Cardiac muscle cell (in vitro differentiated cells and primary cell): ENCODE measurements at regions not wholly inside any gene's neighbourhood (a gene's known extent, or its start where the extent isn't known, plus 50 kb on each side); places are given as distances from the start of the nearest gene placed in this dataset.

Experiments
- DNase-seq, 2 donors: peaks; one replicate each; pipeline versions ENCODE4 v3.0.0 to v3.0.0-alpha.2; 2010 to 2017; ENCODE audit warnings: low read depth in 1 of 2, low spot score in 1 of 2
- H3K27ac ChIP-seq: fragments of 200-600 bp; sonication (generic); 2 replicates; pipeline ENCODE4 v1.5.1; 2016
- H3K27me3 ChIP-seq: fragments of 200-600 bp; sonication (generic); 2 replicates; pipeline ENCODE4 v1.6.0; 2016; ENCODE audit warnings: control low read depth
- H3K36me3 ChIP-seq: fragments of 200-600 bp; sonication (generic); 2 replicates; pipeline ENCODE4 v1.5.1; 2016; ENCODE audit warnings: control low read depth
- H3K4me1 ChIP-seq: fragments of 200-600 bp; sonication (generic); 2 replicates; pipeline ENCODE4 v1.8.1; 2017; ENCODE audit warnings: low read depth, mild to moderate bottlenecking, mixed run types
- H3K4me3 ChIP-seq: fragments of 200-600 bp; sonication (generic); 2 replicates; pipeline ENCODE4 v1.5.1; 2016; ENCODE audit warnings: mild to moderate bottlenecking
- H3K9me3 ChIP-seq: fragments of 200-600 bp; sonication (generic); 2 replicates; pipeline ENCODE4 v1.5.1; 2017; ENCODE audit warnings: low read depth, mild to moderate bottlenecking, control low read depth
- TF ChIP-seq, protein P1 (sequence below): IDR thresholded peaks from 2 replicates; pipeline ENCODE4 v1.5.1; 2012; ENCODE audit warnings: low read depth, mild to moderate bottlenecking, low read length

DNA sequence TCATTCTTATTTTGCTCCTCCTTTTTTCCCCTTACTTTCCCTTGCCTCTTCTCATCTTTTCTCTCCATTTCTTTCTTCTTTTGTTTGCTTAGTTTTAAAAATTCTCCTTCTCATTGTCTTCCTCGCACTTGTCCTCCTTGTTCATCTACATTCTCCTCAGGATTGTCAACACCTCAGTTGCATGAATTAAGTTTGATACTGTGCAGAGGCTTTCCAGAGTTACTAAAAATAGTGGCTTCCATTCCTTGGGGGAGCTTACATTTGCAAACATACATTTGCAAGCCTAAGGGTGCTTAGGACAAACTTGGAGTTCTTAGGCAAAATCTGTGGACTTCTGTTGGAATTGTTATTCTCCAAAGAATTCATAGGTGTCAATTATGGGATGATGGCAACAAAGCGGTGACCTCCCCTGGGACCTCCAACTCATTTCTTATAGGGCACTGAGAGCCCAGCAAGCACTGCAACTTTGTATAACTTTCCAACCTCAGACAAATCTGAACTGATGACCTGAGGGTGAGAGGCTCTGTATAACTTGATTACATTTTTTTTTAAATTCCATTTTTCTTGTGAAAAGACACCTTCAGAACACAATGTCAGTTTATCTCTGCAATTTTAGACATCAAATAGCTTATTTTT is 371.4 kb downstream of the TMEM38B start:
- no peaks in the 10 kb centered on the region for H3K9me3 ChIP-seq
- peak in 1 of 2 donors; percentile 87 for DNase-seq
- TF ChIP-seq, protein P1, sequence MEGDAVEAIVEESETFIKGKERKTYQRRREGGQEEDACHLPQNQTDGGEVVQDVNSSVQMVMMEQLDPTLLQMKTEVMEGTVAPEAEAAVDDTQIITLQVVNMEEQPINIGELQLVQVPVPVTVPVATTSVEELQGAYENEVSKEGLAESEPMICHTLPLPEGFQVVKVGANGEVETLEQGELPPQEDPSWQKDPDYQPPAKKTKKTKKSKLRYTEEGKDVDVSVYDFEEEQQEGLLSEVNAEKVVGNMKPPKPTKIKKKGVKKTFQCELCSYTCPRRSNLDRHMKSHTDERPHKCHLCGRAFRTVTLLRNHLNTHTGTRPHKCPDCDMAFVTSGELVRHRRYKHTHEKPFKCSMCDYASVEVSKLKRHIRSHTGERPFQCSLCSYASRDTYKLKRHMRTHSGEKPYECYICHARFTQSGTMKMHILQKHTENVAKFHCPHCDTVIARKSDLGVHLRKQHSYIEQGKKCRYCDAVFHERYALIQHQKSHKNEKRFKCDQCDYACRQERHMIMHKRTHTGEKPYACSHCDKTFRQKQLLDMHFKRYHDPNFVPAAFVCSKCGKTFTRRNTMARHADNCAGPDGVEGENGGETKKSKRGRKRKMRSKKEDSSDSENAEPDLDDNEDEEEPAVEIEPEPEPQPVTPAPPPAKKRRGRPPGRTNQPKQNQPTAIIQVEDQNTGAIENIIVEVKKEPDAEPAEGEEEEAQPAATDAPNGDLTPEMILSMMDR = no peak
- peak overlapping the region; percentile 92 for H3K27ac ChIP-seq
- no peak overlapping the region for H3K4me3 ChIP-seq
- peaks cover 50% of the 10 kb centered on the region for H3K4me1 ChIP-seq
- H3K36me3 ChIP-seq = no peaks in the 10 kb centered on the region
- H3K27me3 ChIP-seq = no peaks in the 10 kb centered on the region

DNA sequence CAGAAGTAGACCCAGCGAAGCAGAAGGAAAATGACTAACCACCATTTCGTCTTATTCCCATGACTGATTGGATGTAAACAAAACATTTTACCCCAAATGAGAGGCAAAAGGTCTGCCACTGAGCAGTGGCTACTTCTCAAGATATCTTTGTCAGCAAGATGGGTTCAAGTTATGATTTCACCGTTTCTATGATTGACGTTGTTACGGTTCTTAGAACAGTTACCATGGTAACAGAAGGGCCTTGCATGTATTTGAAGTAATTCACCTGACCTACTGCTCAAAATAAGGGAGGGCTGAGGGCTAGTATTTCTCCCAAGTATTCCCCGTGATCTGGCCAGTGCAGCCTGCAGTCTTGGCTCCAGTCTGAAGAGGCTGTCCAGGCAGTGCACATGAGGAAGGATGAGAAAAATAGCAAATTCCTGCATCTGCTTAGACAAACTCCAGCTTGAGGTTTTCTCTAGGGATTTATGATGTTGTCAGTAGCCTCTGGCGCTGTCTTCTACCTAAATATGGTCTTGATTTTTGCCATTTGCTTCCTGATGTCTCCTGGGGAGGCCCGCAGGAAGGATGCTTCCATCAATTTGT is 372.7 kb downstream of the TMEM38B start:
- Histone ChIP-seq H3K4me3 (no peak overlapping the region), H3K27ac (peak overlapping the region; percentile 92), H3K36me3 (no peaks in the 10 kb centered on the region), H3K4me1 (peaks cover 61% of the 10 kb centered on the region), H3K9me3 (no peaks in the 10 kb centered on the region), H3K27me3 (no peaks in the 10 kb centered on the region)
- DNase-seq = no peak
- TF ChIP-seq, protein P1 = no peak

DNA sequence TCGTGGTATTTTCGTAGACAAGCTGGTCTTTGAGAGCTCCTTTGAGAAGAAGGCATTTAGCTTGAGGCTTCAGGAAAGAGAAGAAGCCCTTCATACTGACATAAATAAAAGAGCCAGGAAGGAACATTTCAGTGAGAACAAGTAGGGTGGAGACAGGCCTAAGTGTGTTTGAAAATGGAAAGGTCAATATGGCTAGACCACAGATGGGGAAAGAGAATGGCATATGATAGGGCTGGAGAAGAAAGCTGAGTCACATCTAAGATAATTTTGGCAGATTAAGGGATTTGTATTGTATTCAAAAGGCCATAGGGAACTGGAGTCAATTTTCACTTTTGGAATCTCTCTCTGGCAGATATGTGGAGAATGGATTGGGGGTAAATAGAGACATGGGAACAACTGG is 374.9 kb downstream of the TMEM38B start:
- Histone ChIP-seq H3K4me1 (peaks cover 80% of the 10 kb centered on the region), H3K36me3 (no peaks in the 10 kb centered on the region), H3K27me3 (no peaks in the 10 kb centered on the region), H3K27ac (peak overlapping the region; percentile 89), H3K4me3 (no peak overlapping the region), H3K9me3 (no peaks in the 10 kb centered on the region)
- DNase-seq = no peak
- TF ChIP-seq, protein P1 = no peak

DNA sequence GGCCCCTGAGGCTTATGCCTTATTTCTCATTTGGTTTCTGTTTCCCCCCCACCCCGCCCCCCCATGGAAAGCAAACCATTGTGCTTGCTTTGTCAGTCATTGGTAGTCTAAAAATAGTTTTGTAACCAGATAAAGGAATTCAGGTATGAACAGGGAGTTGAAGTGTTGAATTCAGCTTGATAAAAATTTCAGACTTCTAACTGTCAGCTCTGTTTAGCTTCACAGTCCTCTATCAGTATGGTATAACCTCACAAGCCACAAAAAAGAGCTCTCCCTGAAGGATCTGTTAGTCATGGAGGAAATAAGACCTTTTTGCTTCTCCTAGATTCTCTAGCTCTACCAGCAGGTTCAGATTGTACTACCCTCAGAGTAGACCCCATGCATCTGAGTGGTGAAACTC is 378.1 kb downstream of the TMEM38B start:
- DNase-seq = peak in 1 of 2 donors; percentile 64
- TF ChIP-seq, protein P1 = no peak
- no peaks in the 10 kb centered on the region for H3K36me3 ChIP-seq

DNA sequence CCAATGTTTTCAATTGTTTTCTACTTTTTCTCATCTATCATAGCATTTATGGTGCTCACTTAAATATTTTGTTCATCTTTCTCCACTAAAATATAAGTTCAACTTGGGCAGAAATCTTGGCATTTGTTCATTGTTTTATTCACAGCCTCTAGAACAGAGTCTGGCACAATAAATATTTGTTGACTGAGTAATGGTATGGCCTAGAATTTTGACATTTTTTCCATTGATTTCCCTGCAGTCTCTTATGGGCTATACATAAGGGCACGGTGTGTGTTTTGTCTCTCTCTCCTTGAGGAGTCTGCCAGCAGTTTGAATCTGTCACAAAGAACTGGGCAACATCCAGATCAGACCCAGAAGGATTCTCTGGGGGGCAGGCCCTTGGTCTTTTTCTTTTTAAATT is 379.7 kb downstream of the TMEM38B start:
- Histone ChIP-seq H3K9me3 (no peaks in the 10 kb centered on the region), H3K36me3 (no peaks in the 10 kb centered on the region), H3K4me1 (peaks cover 43% of the 10 kb centered on the region), H3K27ac (no peak overlapping the region), H3K27me3 (no peaks in the 10 kb centered on the region), H3K4me3 (no peak overlapping the region)
- TF ChIP-seq, protein P1 = no peak
- DNase-seq = no peak

More for the DNA sequence above, 378.1 kb downstream of the TMEM38B start:
- Histone ChIP-seq H3K9me3 (no peaks in the 10 kb centered on the region), H3K4me1 (peaks cover 48% of the 10 kb centered on the region), H3K4me3 (no peak overlapping the region), H3K27me3 (no peaks in the 10 kb centered on the region), H3K27ac (peak overlapping the region; percentile 93)
